ACC112 (cell line): ENCODE measurements at regions not wholly inside any gene's neighbourhood (a gene's known extent, or its start where the extent isn't known, plus 50 kb on each side); places are given as distances from the start of the nearest gene placed in this dataset.

Experiments used
- H2AFZ ChIP-seq: fragments of 200-600 bp; sonication (generic); one replicate; pipeline ENCODE4 v1.6.0; 2017; ENCODE audit warnings: antibody characterized with exemption, low read length; ENCODE audit not compliant: unreplicated experiment
- H3K27ac ChIP-seq: fragments of 200-600 bp; sonication (generic); 2 replicates; pipeline ENCODE4 v1.5.1; 2014; ENCODE audit warnings: low read depth, mild to moderate bottlenecking, antibody characterized with exemption, low read length, moderate library complexity
- H3K27me3 ChIP-seq: fragments of 200-600 bp; sonication (generic); 2 replicates; pipeline ENCODE4 v1.6.1; 2014; ENCODE audit warnings: mild to moderate bottlenecking, antibody characterized with exemption, low read length, moderate library complexity, mixed read lengths; ENCODE audit not compliant: insufficient read depth
- H3K36me3 ChIP-seq: fragments of 200-600 bp; sonication (generic); 2 replicates; pipeline ENCODE4 v1.6.1; 2016; ENCODE audit warnings: mild to moderate bottlenecking, antibody characterized with exemption, low read length, moderate library complexity, mixed read lengths; ENCODE audit not compliant: insufficient read depth
- H3K4me1 ChIP-seq: fragments of 200-600 bp; sonication (generic); one replicate; pipeline ENCODE4 v1.6.1; 2016; ENCODE audit warnings: low read length, mixed read lengths; ENCODE audit not compliant: insufficient read depth, unreplicated experiment, control insufficient read depth
- H3K4me3 ChIP-seq: fragments of 200-600 bp; sonication (generic); 2 replicates; pipeline ENCODE4 v1.5.1; 2014; ENCODE audit warnings: mild to moderate bottlenecking, low read depth, low read length
- H3K79me2 ChIP-seq: fragments of 200-600 bp; sonication (generic); one replicate; pipeline ENCODE4 v1.6.0; 2016; ENCODE audit warnings: low read length; ENCODE audit not compliant: control insufficient read depth, unreplicated experiment, insufficient read depth

DNA sequence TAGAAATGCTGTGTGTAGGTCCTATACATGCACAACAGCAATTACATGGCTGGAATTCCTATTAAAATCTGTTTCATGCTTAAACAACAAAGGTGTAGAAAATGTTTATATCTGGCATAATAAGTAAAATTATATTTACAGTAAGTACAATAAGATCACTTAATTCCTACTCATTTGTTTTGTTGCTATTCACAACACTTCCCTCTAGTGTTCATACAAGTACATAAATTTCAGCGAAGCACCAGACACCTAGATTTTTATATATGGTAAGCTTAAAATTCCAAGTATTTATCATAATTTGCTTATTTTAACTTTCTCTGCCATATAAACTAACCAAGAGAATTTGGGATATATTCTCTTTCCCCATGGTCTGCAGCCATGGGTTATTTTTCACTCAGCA, 51.8 kb upstream of the ANK3 start:
- Histone ChIP-seq H3K36me3 (no peaks in the 10 kb centered on the region), H2AFZ (no peak overlapping the region), H3K4me1 (peaks cover 8% of the 10 kb centered on the region), H3K4me3 (no peak overlapping the region), H3K27ac (no peak overlapping the region), H3K79me2 (no peaks in the 10 kb centered on the region), H3K27me3 (no peaks in the 10 kb centered on the region)

DNA sequence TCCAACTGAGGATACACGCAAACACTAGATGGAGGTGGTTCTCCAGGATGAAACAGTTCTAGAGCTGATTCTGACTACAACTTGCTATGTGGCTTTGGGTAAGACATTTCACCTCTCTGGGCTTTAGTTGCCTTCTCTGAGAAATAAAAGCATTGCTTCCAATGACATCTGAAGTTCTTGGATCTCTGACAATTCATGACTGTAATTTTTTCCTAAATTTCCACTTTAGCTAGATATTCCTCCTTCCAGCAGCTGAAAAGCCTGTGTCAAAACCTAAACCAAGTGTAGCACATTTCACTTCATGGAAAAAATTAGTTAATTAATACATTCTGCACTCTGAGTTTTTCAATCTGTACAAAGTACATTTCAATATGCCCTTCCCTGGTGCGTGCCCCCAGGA, 50.0 kb upstream of the ANK3 start:
- Histone ChIP-seq H3K27me3 (no peaks in the 10 kb centered on the region), H3K27ac (no peak overlapping the region), H2AFZ (no peak overlapping the region), H3K36me3 (no peaks in the 10 kb centered on the region), H3K4me1 (no peaks in the 10 kb centered on the region), H3K4me3 (no peak overlapping the region), H3K79me2 (no peaks in the 10 kb centered on the region)
